Astrocyte of the spinal cord (primary cell): ENCODE measurements at regions not wholly inside any gene's neighbourhood (a gene's known extent, or its start where the extent isn't known, plus 50 kb on each side); places are given as distances from the start of the nearest gene placed in this dataset.

Source experiments
- DNase-seq: peaks from one replicate; pipeline ENCODE4 v3.0.0; 2011; ENCODE audit warnings: low read depth, low spot score
- H3K4me3 ChIP-seq: 2 replicates; pipeline ENCODE4 v1.5.1; 2011; ENCODE audit warnings: low read depth, mild to moderate bottlenecking, low read length, moderate library complexity
- CTCF ChIP-seq: IDR thresholded peaks from 2 replicates; pipeline ENCODE4 v1.5.1; 2012; ENCODE audit warnings: low read depth, mild to moderate bottlenecking, low read length, inconsistent platforms
- in situ Hi-C: cut with HindIII; loops from 2 replicates; pipeline ENCODE4 v1.10.0; 2017; ENCODE audit warnings: low sequenced_read_pairs

- no peak for DNase-seq
- no peak for TF ChIP-seq CTCF
- in situ Hi-C loops: no loop called here
- no peak overlapping the region for H3K4me3 ChIP-seq
Observed at GRCh38 chr1:90778486-90778885, 61.4 kb upstream of the BARHL2 start.

- in situ Hi-C loops: no loop called here
- no peak for DNase-seq
- TF ChIP-seq CTCF: no peak
- H3K4me3 ChIP-seq: no peak overlapping the region
Observed at GRCh38 chr1:90773812-90774211, 56.7 kb upstream of the BARHL2 start.

- no peak overlapping the region for H3K4me3 ChIP-seq
- in situ Hi-C loops: no loop called here
- DNase-seq: no peak
- no peak for TF ChIP-seq CTCF
Observed at GRCh38 chr1:90768826-90769225, 51.7 kb upstream of the BARHL2 start.

- no peak for DNase-seq
- TF ChIP-seq CTCF: no peak
- in situ Hi-C loops: no loop called here
- no peak overlapping the region for H3K4me3 ChIP-seq
Observed at GRCh38 chr1:90768098-90768497, 51.0 kb upstream of the BARHL2 start.
